ENCODE measurements at regions not wholly inside any gene's neighbourhood (a gene's known extent, or its start where the extent isn't known, plus 50 kb on each side); places are given as distances from the start of the nearest gene placed in this dataset.
A peak's percentile ranks its signal among the peaks of the same experiment; 100 is the strongest.

GRCh38 chr7:148487912-148488311, 102.7 kb upstream of the C7orf33 start:
- H3K27me3 Mint-ChIP-seq (ENCODE audit: insufficient read depth, low read depth, poor library complexity): peaks cover 3% of the 10 kb centered on the region
- no peak for TF ChIP-seq EZH2phosphoT487 (IDR thresholded peaks at IDR 0.05; ENCODE audit: unreplicated experiment)
- no peak for TF ChIP-seq REST (IDR thresholded peaks at IDR 0.05; ENCODE audit: unreplicated experiment)
- no peak for TF ChIP-seq POLR2AphosphoS5 (IDR thresholded peaks at IDR 0.05; ENCODE audit: low read depth)
- no peak for TF ChIP-seq CTCF (conservative IDR thresholded peaks at IDR 0.05; ENCODE audit: low read depth in 2 of 2)
- TF ChIP-seq NANOG (IDR thresholded peaks at IDR 0.05; ENCODE audit: borderline replicate concordance): no peak
- TF ChIP-seq CREB1 (CRISPR knock-in tag; IDR thresholded peaks at IDR 0.05; ENCODE audit: low read depth): no peak
- no peak for TF ChIP-seq ZNF114 (CRISPR knock-in tag; IDR thresholded peaks at IDR 0.05)
- no peak overlapping the region for H3K27ac Mint-ChIP-seq
- Histone ChIP-seq H3K4me1 (ENCODE audit: insufficient read depth) (no peaks in the 10 kb centered on the region), H3K36me3 (ENCODE audit: insufficient read depth) (no peaks in the 10 kb centered on the region), H3K27me3 (ENCODE audit: insufficient read depth) (no peaks in the 10 kb centered on the region), H3K9me2 (ENCODE audit: insufficient read depth) (no peaks in the 10 kb centered on the region; the same call in 1 of the 2 replicates), H4K20me1 (replicated peaks; ENCODE audit: insufficient read depth) (no peaks in the 10 kb centered on the region), H3K79me2 (replicated peaks; ENCODE audit: insufficient read depth) (no peaks in the 10 kb centered on the region), H3K4me2 (no peak overlapping the region), H2AFZ (peak overlapping the region; percentile 38; the same call in 1 of the 2 replicates), H3K4me3 (no peak overlapping the region), H3K27ac (ENCODE audit: low read depth) (no peak overlapping the region), H3F3A (replicated peaks; ENCODE audit: low read depth) (no peaks in the 10 kb centered on the region)
- ATAC-seq (no peak), DNase-seq (ENCODE audit: low spot score) (no peak)
- H3K36me3 Mint-ChIP-seq (ENCODE audit: low read depth): no peaks in the 10 kb centered on the region
- H3K4me1 Mint-ChIP-seq: no peaks in the 10 kb centered on the region
- H3K4me3 Mint-ChIP-seq: no peak overlapping the region
- peaks cover 9% of the 10 kb centered on the region; the same call in 2 of the 3 replicates for H3K9me3 Mint-ChIP-seq

- no peak overlapping the region for H3K4me3 Mint-ChIP-seq
- H3K4me1 Mint-ChIP-seq: no peaks in the 10 kb centered on the region
- H3K27me3 ChIP-seq (ENCODE audit: insufficient read depth): no peaks in the 10 kb centered on the region
- no peak overlapping the region for H2AFZ ChIP-seq
- H4K20me1 ChIP-seq (replicated peaks; ENCODE audit: insufficient read depth): no peaks in the 10 kb centered on the region
- no peaks in the 10 kb centered on the region for H3F3A ChIP-seq (replicated peaks; ENCODE audit: low read depth)
- no peak overlapping the region for H3K4me2 ChIP-seq
- H3K4me3 ChIP-seq: no peak overlapping the region
- H3K79me2 ChIP-seq (replicated peaks; ENCODE audit: insufficient read depth): no peaks in the 10 kb centered on the region
- no peak overlapping the region for H3K27ac Mint-ChIP-seq
- peaks cover 3% of the 10 kb centered on the region for H3K27me3 Mint-ChIP-seq (ENCODE audit: insufficient read depth, low read depth, poor library complexity)
- H3K27ac ChIP-seq (ENCODE audit: low read depth): no peak overlapping the region
- no peak for DNase-seq (ENCODE audit: low spot score)
- H3K36me3 Mint-ChIP-seq (ENCODE audit: low read depth): no peaks in the 10 kb centered on the region
- H3K4me1 ChIP-seq (ENCODE audit: insufficient read depth): no peaks in the 10 kb centered on the region
- no peaks in the 10 kb centered on the region; the same call in 1 of the 2 replicates for H3K9me2 ChIP-seq (ENCODE audit: insufficient read depth)
- H3K9me3 Mint-ChIP-seq: peaks cover 11% of the 10 kb centered on the region; the same call in 2 of the 3 replicates
- peak; percentile 35; the same call in 1 of the 3 replicates for ATAC-seq
- TF ChIP-seq JUNB (IDR thresholded peaks at IDR 0.05; ENCODE audit: unreplicated experiment) (no peak), ZNF331 (CRISPR knock-in tag; IDR thresholded peaks at IDR 0.05; ENCODE audit: low read depth) (no peak)
- no peaks in the 10 kb centered on the region for H3K36me3 ChIP-seq (ENCODE audit: insufficient read depth)
These were observed 100.9 kb upstream of the C7orf33 start for GRCh38 chr7:148489678-148490077.
